ENCODE measurements at regions not wholly inside any gene's neighbourhood (a gene's known extent, or its start where the extent isn't known, plus 50 kb on each side); places are given as distances from the start of the nearest gene placed in this dataset.

- TF ChIP-seq CTCF (IDR thresholded peaks at IDR 0.05) (peak in 2 of 4 experiments; percentile 27 to 34), POLR2A (IDR thresholded peaks at IDR 0.05) (no peak)
Observed at GRCh38 chr12:93098077-93098476, 169.0 kb upstream of the EEA1 start.
